ENCODE measurements at regions not wholly inside any gene's neighbourhood (a gene's known extent, or its start where the extent isn't known, plus 50 kb on each side); places are given as distances from the start of the nearest gene placed in this dataset.

GRCh38 chr3:99365396-99365795 is 273.0 kb upstream of the COL8A1 start:
- DNase-seq, result no peak

- no peak for DNase-seq
Observed at GRCh38 chr3:99357131-99357530, 281.3 kb upstream of the COL8A1 start.

- DNase-seq, result no peak
Observed at GRCh38 chr3:99356696-99357095, 281.7 kb upstream of the COL8A1 start.

- DNase-seq, result no peak
Observed at GRCh38 chr3:99355465-99355864, 282.9 kb upstream of the COL8A1 start.

- no peak for DNase-seq
Observed at GRCh38 chr3:99352811-99353210, 285.6 kb upstream of the COL8A1 start.

GRCh38 chr3:99351122-99351521 is 287.3 kb upstream of the COL8A1 start:
- no peak for DNase-seq

- DNase-seq, result no peak
Observed at GRCh38 chr3:99348451-99348850, 289.9 kb upstream of the COL8A1 start.

- no peak for DNase-seq
Observed at GRCh38 chr3:99344216-99344615, 294.2 kb upstream of the COL8A1 start.

- no peak for DNase-seq
Observed at GRCh38 chr3:99342383-99342782, 296.0 kb upstream of the COL8A1 start.

- DNase-seq, result no peak
Observed at GRCh38 chr3:99339222-99339621, 299.2 kb upstream of the COL8A1 start.

GRCh38 chr3:99332718-99333117 is 305.7 kb upstream of the COL8A1 start:
- no peak for DNase-seq

GRCh38 chr3:99332276-99332675 is 306.1 kb upstream of the COL8A1 start:
- no peak for DNase-seq

GRCh38 chr3:99330924-99331532 is 307.4 kb upstream of the COL8A1 start:
- DNase-seq, result no peak

GRCh38 chr3:99330281-99330680 is 308.1 kb upstream of the COL8A1 start:
- DNase-seq, result no peak

GRCh38 chr3:99325402-99325801 is 313.0 kb upstream of the COL8A1 start:
- DNase-seq, result no peak

- DNase-seq, result no peak
Observed at GRCh38 chr3:99324636-99325203, 313.7 kb upstream of the COL8A1 start.

GRCh38 chr3:99323940-99324339 is 314.5 kb upstream of the COL8A1 start:
- DNase-seq, result no peak

- no peak for DNase-seq
Observed at GRCh38 chr3:99322551-99322950, 315.8 kb upstream of the COL8A1 start.

- no peak for DNase-seq
Observed at GRCh38 chr3:99321261-99321660, 317.1 kb upstream of the COL8A1 start.

- DNase-seq, result peak; percentile 6
Observed at GRCh38 chr3:99319961-99320360, 318.4 kb upstream of the COL8A1 start.

GRCh38 chr3:99319450-99319849 is 318.9 kb upstream of the COL8A1 start:
- no peak for DNase-seq

GRCh38 chr3:99317201-99317600 is 321.2 kb upstream of the COL8A1 start:
- no peak for DNase-seq

- no peak for DNase-seq
Observed at GRCh38 chr3:99315896-99316295, 322.5 kb upstream of the COL8A1 start.

GRCh38 chr3:99313485-99313884 is 324.9 kb upstream of the COL8A1 start:
- DNase-seq, result peak; percentile 37

- no peak for DNase-seq
Observed at GRCh38 chr3:99298661-99299060, 339.7 kb upstream of the COL8A1 start.
